ENCODE measurements at regions not wholly inside any gene's neighbourhood (a gene's known extent, or its start where the extent isn't known, plus 50 kb on each side); places are given as distances from the start of the nearest gene placed in this dataset.
A peak's percentile ranks its signal among the peaks of the same experiment; 100 is the strongest.

- Histone ChIP-seq H3K9me3 (replicated peaks; ENCODE audit: control insufficient read depth, insufficient read depth, low read depth, low read length) (no peaks in the 10 kb centered on the region), H3K9me1 (ENCODE audit: control insufficient read depth, insufficient read depth, low read length) (no peaks in the 10 kb centered on the region), H3K36me3 (ENCODE audit: control insufficient read depth, insufficient read depth, low read length) (no peaks in the 10 kb centered on the region), H3K79me2 (ENCODE audit: control insufficient read depth, insufficient read depth, low read length) (no peaks in the 10 kb centered on the region), H3K27me3 (ENCODE audit: control insufficient read depth in 2 of 2, insufficient read depth in 2 of 2, low read length in 2 of 2) (no peaks in the 10 kb centered on the region), H4K20me1 (replicated peaks; ENCODE audit: control insufficient read depth, insufficient read depth, low read length) (no peaks in the 10 kb centered on the region), H3K27ac (ENCODE audit: extremely low read depth, low read depth, low read length) (peak overlapping the region; percentile 59), H3K4me1 (replicated peaks in 1 of 2; ENCODE audit: control insufficient read depth in 2 of 2, insufficient read depth in 2 of 2, low read length in 2 of 2) (peaks cover 16 to 25% of the 10 kb centered on the region in 2 experiments; a peak in 4 of 5 replicates), H3K9ac (ENCODE audit: insufficient read depth in 1 of 2, low read depth in 2 of 2, low read length in 2 of 2) (peak overlapping the region in 1 of 2 experiments; percentile 11; a peak in 1 of 4 replicates), H3K4me2 (ENCODE audit: insufficient read depth, low read length) (peak overlapping the region; percentile 37; the same call in 1 of the 2 replicates), H2AFZ (ENCODE audit: low read depth, low read length) (peak overlapping the region; percentile 60), H3K4me3 (no peak overlapping the region)
- BruUV-seq (replicated peaks), result no TSS peak
- intact Hi-C loops (cut with micrococcal nuclease) (no loop called here), in situ Hi-C loops (cut with MboI) (no loop called here)
- ATAC-seq, result peak; percentile 89
- peak; percentile 89 for FAIRE-seq
- peak; percentile 47 to 85 (median 59) for DNase-seq (ENCODE audit: extremely low read depth in 1 of 4, low spot score in 3 of 4)
- POLR2A ChIA-PET, result interaction anchor here (0.7 kb wide), 1 partner anchor 11 kb away, joined by 3 read pairs; no protein-coding TSS in a partner anchor
- 7% methylated on average over 1 of the region's 1 CpG for WGBS (ENCODE audit: insufficient coverage, low coverage, missing lambda C conversion rate)
- CTCF ChIA-PET (ENCODE audit: low intra/inter-chr PET ratio), result no interaction called here
- TF ChIP-seq U2AF2 (optimal IDR thresholded peaks at IDR 0.05; ENCODE audit: low read depth, low read length) (no peak), GATAD2A (IDR thresholded peaks at IDR 0.05) (no peak), ELK1 (CRISPR knock-in tag; IDR thresholded peaks at IDR 0.05) (no peak), THRB (CRISPR knock-in tag; conservative IDR thresholded peaks at IDR 0.05) (no peak), RBM39 (optimal IDR thresholded peaks at IDR 0.05; ENCODE audit: low read depth, low read length) (no peak), HMGN3 (IDR thresholded peaks at IDR 0.05; ENCODE audit: borderline replicate concordance, extremely low read depth, insufficient read length, low read depth, low read length) (no peak), ZBED1 (IDR thresholded peaks at IDR 0.05) (no peak), RAD51 (IDR thresholded peaks at IDR 0.05; ENCODE audit: borderline replicate concordance, low read depth) (no peak), ZBTB8A (IDR thresholded peaks at IDR 0.05; ENCODE audit: partially characterized antibody) (no peak), SOX6 (IDR thresholded peaks at IDR 0.05) (peak; percentile 78), ZBTB49 (CRISPR knock-in tag; IDR thresholded peaks at IDR 0.05; ENCODE audit: borderline replicate concordance) (no peak), MAFG (tag; conservative IDR thresholded peaks at IDR 0.05) (no peak), STAT5A (IDR thresholded peaks at IDR 0.05; ENCODE audit: borderline replicate concordance, low read length) (peak; percentile 44; the same call in 1 of the 2 replicates), ZEB2 (IDR thresholded peaks at IDR 0.05) (peak; percentile 88), CEBPB (tag; IDR thresholded peaks at IDR 0.05) (peak; percentile 83), HDAC1 (IDR thresholded peaks at IDR 0.05) (0 out of 4 replicates have a peak, but pooled peaks of 1 of the 2 experiments have one; percentile 31), HMBOX1 (IDR thresholded peaks at IDR 0.05) (0 out of 2 replicates have a peak, but pooled peaks have one; percentile 53), MIER1 (IDR thresholded peaks at IDR 0.05; ENCODE audit: low read depth) (no peak)
These were observed 263.5 kb upstream of the POU3F1 start for GRCh38 chr1:38310079-38310478.

Measured in K562 (cell line).